SK-N-SH (cell line): ENCODE measurements at regions not wholly inside any gene's neighbourhood (a gene's known extent, or its start where the extent isn't known, plus 50 kb on each side); places are given as distances from the start of the nearest gene placed in this dataset.

Experiments used
- CTCF ChIA-PET: fragments of 300-600, 350-600 bp; formaldehyde crosslinking; extraction: SDS; loops from one replicate; lab custom pipeline; 2021; lab: Yijun Ruan, JAX
- POLR2A ChIA-PET: fragments of 350-600 bp; sonication (Branson Sonifier 250); formaldehyde crosslinking; extraction: SDS; loops from one replicate; lab custom pipeline; 2020; ENCODE audit warnings: antibody characterized with exemption, inconsistent platforms; lab: Yijun Ruan, JAX
- DNase-seq: peaks from one replicate; pipeline ENCODE4 v3.0.0; 2012
- H2AFZ ChIP-seq: fragments of 200-600 bp; sonication (generic); 2 replicates; pipeline ENCODE4 v1.8.1; 2016; ENCODE audit warnings: antibody characterized with exemption, mild to moderate bottlenecking, low read depth
- H3F3A ChIP-seq: fragments of 200-600 bp; sonication (generic); replicated peaks from 2 replicates; pipeline ENCODE3; 2016; ENCODE audit warnings: antibody characterized with exemption, mild to moderate bottlenecking; ENCODE audit not compliant: insufficient read depth
- H3K27ac ChIP-seq, 2 experiments: fragments of 200-500 bp in 1 of 2; fragments of 200-600 bp in 1 of 2; sonication (Bioruptor generic) in 1 of 2; sonication (generic), shearing (Covaris generic) in 1 of 2; 2 replicates each; pipeline versions ENCODE4 v1.5.1 to v1.6.1; 2014 to 2016; ENCODE audit warnings: low read depth in 2 of 2, inconsistent platforms in 1 of 2, low read length in 1 of 2, mild to moderate bottlenecking in 1 of 2, mixed read lengths in 1 of 2
- H3K27me3 ChIP-seq: fragments of 200-600 bp; sonication (generic), shearing (Covaris generic); 2 replicates; pipeline ENCODE4 v1.6.1; 2016; ENCODE audit warnings: mixed run types; ENCODE audit not compliant: insufficient read depth
- H3K36me3 ChIP-seq, 2 experiments: fragments of 200-500 bp in 1 of 2; fragments of 200-600 bp in 1 of 2; sonication (Bioruptor generic) in 1 of 2; sonication (generic) in 1 of 2; replicated peaks in 1 of 2; 2 replicates each; pipeline versions ENCODE3 to v1.5.1; 2014 to 2016; ENCODE audit warnings: low read length in 1 of 2, mild to moderate bottlenecking in 1 of 2; ENCODE audit not compliant: insufficient read depth in 2 of 2, control insufficient read depth in 1 of 2
- H3K4me1 ChIP-seq, 2 experiments: fragments of 200-500 bp in 1 of 2; fragments of 200-600 bp in 1 of 2; sonication (Bioruptor generic) in 1 of 2; sonication (generic), shearing (Covaris generic) in 1 of 2; 2 replicates each; pipeline versions ENCODE4 v1.5.1 to v1.6.1; 2014 to 2016; ENCODE audit warnings: low read depth in 1 of 2, low read length in 1 of 2, mixed run types in 1 of 2; ENCODE audit not compliant: insufficient read depth in 2 of 2, control insufficient read depth in 1 of 2
- H3K4me2 ChIP-seq: fragments of 200-600 bp; sonication (generic), shearing (Covaris generic); 2 replicates; pipeline ENCODE4 v1.6.1; 2017; ENCODE audit warnings: mixed run types
- H3K4me3 ChIP-seq, 2 experiments: fragments of 200-500 bp in 1 of 2; fragments of 200-600 bp in 1 of 2; sonication (Bioruptor generic) in 1 of 2; sonication (generic), shearing (Covaris generic) in 1 of 2; 2 replicates each; pipeline versions ENCODE4 v1.5.1 to v1.8.1; 2014 to 2016; ENCODE audit warnings: low read depth in 2 of 2, inconsistent platforms in 1 of 2, low read length in 1 of 2, mild to moderate bottlenecking in 1 of 2, mixed read lengths in 1 of 2, moderate library complexity in 1 of 2
- H3K79me2 ChIP-seq: fragments of 200-600 bp; sonication (generic); 2 replicates; pipeline ENCODE4 v1.8.1; 2017; ENCODE audit warnings: mild to moderate bottlenecking; ENCODE audit not compliant: insufficient read depth
- H3K9ac ChIP-seq: fragments of 200-600 bp; sonication (generic); 2 replicates; pipeline ENCODE4 v1.6.1; 2017; ENCODE audit warnings: mixed run types
- H3K9me2 ChIP-seq: fragments of 200-600 bp; sonication (generic); 2 replicates; pipeline ENCODE4 v1.6.1; 2017; ENCODE audit warnings: mixed run types
- H3K9me3 ChIP-seq: fragments of 200-600 bp; sonication (generic); 2 replicates; pipeline ENCODE4 v1.6.1; 2017; ENCODE audit warnings: mixed run types, mild to moderate bottlenecking, moderate library complexity
- H4K20me1 ChIP-seq: fragments of 200-600 bp; sonication (generic); 2 replicates; pipeline ENCODE4 v1.6.1; 2017; ENCODE audit warnings: mild to moderate bottlenecking, mixed run types; ENCODE audit not compliant: insufficient read depth
- CHD2 ChIP-seq: fragments of 150-350 bp; IDR thresholded peaks from 2 replicates; pipeline ENCODE4 v1.6.1; 2018; ENCODE audit warnings: low read length; ENCODE audit not compliant: partially characterized antibody
- ELF1 ChIP-seq: IDR thresholded peaks from 2 replicates; pipeline ENCODE4 v1.4.0; 2012
- EP300 ChIP-seq, 2 experiments: IDR thresholded peaks; 2 replicates each; pipeline versions ENCODE4 v1.4.0 to v1.6.1; 2012; ENCODE audit warnings: borderline replicate concordance in 1 of 2, low read depth in 1 of 2, low read length in 1 of 2
- FOXJ3 ChIP-seq: sonication (generic); formaldehyde crosslinking; IDR thresholded peaks from 2 replicates; pipeline ENCODE4 v1.5.1; 2020; ENCODE audit warnings: mild to moderate bottlenecking, missing genetic modification reagents
- GABPA ChIP-seq: IDR thresholded peaks from 2 replicates; pipeline ENCODE4 v1.4.0; 2012; ENCODE audit warnings: low read depth, mild to moderate bottlenecking
- GATA2 ChIP-seq: sonication (generic); formaldehyde crosslinking; IDR thresholded peaks from 2 replicates; pipeline ENCODE4 v1.5.0; 2020; ENCODE audit warnings: mild to moderate bottlenecking, missing genetic modification reagents
- MAX ChIP-seq: IDR thresholded peaks from 2 replicates; pipeline ENCODE4 v1.4.0; 2012; ENCODE audit warnings: low read depth
- NRF1 ChIP-seq: IDR thresholded peaks from 2 replicates; pipeline ENCODE4 v1.6.1; 2012; ENCODE audit warnings: low read depth, mild to moderate bottlenecking, low read length
- PBX3 ChIP-seq: IDR thresholded peaks from 2 replicates; pipeline ENCODE4; 2012
- RAD21 ChIP-seq: IDR thresholded peaks from 2 replicates; pipeline ENCODE4 v1.6.1; 2012; ENCODE audit warnings: mild to moderate bottlenecking, low read length
- RFX5 ChIP-seq: IDR thresholded peaks from 2 replicates; pipeline ENCODE4 v1.6.1; 2012; ENCODE audit warnings: mild to moderate bottlenecking, improper control_type of control experiment, low read length
- RXRA ChIP-seq: IDR thresholded peaks from 2 replicates; pipeline ENCODE4 v1.4.0; 2012; ENCODE audit warnings: low read depth, mild to moderate bottlenecking, borderline replicate concordance
- SMC3 ChIP-seq: IDR thresholded peaks from 2 replicates; pipeline ENCODE4 v1.6.1; 2012; ENCODE audit warnings: low read depth, low read length, improper control_type of control experiment
- TCF12 ChIP-seq: IDR thresholded peaks from 2 replicates; pipeline ENCODE4 v1.4.0; 2012
- TEAD4 ChIP-seq: IDR thresholded peaks from 2 replicates; pipeline ENCODE4 v1.4.0; 2012; ENCODE audit warnings: mild to moderate bottlenecking, borderline replicate concordance; ENCODE audit not compliant: insufficient read depth
- YY1 ChIP-seq: IDR thresholded peaks from 2 replicates; pipeline ENCODE4 v1.4.0; 2012; ENCODE audit warnings: low read depth, mild to moderate bottlenecking
- ZBTB33 ChIP-seq: IDR thresholded peaks from 2 replicates; pipeline ENCODE4 v1.4.0; 2012; ENCODE audit warnings: low read depth, borderline replicate concordance
- WGBS: methylation state at CpG from one replicate; pipeline ENCODE4 v1.1.6; 2017; ENCODE audit warnings: low lambda C conversion rate; 5-methylcytosine and 5-hydroxymethylcytosine counted together
- TF ChIP-seq, protein P1 (sequence below): fragments of 150-350 bp; IDR thresholded peaks from 2 replicates; pipeline ENCODE4 v1.6.1; 2016; ENCODE audit warnings: mild to moderate bottlenecking, low read depth, low read length
- TF ChIP-seq, protein P2 (sequence below): fragments of 200-600 bp; sonication (generic); IDR thresholded peaks from 2 replicates; pipeline ENCODE4 v1.6.1; 2017; ENCODE audit warnings: antibody characterized with exemption, mild to moderate bottlenecking, moderate library complexity

DNA sequence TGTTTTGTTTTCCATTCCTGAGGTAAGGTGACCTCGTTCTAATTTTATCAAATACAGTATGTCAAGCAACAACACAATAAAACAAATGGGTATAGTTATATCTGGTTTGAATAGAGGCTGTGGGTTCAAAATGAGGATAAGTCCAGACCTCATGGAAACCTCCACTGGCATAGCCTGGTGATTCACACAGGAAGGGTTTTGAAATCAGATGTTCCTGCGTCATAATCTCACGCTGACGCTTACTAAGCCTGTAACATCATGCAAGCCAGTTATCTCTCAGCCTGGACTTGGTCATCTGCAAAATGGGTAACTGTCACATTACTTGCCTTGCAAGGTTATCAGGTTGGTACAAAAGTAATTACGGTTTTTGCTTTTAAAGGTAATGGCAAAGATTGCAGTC lies 1056.3 kb upstream of the EEF2KMT start:
- H3K9me3 ChIP-seq: no peaks in the 10 kb centered on the region
- CTCF ChIA-PET: no interaction called here
- no peak for TF ChIP-seq EP300 (IDR thresholded peaks at IDR 0.05; ENCODE audit: borderline replicate concordance in 1 of 2, low read depth in 1 of 2, low read length in 1 of 2)
- TF ChIP-seq, protein P1, sequence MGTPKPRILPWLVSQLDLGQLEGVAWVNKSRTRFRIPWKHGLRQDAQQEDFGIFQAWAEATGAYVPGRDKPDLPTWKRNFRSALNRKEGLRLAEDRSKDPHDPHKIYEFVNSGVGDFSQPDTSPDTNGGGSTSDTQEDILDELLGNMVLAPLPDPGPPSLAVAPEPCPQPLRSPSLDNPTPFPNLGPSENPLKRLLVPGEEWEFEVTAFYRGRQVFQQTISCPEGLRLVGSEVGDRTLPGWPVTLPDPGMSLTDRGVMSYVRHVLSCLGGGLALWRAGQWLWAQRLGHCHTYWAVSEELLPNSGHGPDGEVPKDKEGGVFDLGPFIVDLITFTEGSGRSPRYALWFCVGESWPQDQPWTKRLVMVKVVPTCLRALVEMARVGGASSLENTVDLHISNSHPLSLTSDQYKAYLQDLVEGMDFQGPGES: no peak
- TF ChIP-seq TCF12: no peak
- no peak for TF ChIP-seq GABPA
- no peak for TF ChIP-seq MAX
- no peak for TF ChIP-seq ELF1
- TF ChIP-seq GATA2 (CRISPR knock-in tag): no peak
- TF ChIP-seq FOXJ3 (CRISPR knock-in tag): no peak
- no peak for TF ChIP-seq PBX3
- no peak for TF ChIP-seq YY1
- TF ChIP-seq, protein P2, sequence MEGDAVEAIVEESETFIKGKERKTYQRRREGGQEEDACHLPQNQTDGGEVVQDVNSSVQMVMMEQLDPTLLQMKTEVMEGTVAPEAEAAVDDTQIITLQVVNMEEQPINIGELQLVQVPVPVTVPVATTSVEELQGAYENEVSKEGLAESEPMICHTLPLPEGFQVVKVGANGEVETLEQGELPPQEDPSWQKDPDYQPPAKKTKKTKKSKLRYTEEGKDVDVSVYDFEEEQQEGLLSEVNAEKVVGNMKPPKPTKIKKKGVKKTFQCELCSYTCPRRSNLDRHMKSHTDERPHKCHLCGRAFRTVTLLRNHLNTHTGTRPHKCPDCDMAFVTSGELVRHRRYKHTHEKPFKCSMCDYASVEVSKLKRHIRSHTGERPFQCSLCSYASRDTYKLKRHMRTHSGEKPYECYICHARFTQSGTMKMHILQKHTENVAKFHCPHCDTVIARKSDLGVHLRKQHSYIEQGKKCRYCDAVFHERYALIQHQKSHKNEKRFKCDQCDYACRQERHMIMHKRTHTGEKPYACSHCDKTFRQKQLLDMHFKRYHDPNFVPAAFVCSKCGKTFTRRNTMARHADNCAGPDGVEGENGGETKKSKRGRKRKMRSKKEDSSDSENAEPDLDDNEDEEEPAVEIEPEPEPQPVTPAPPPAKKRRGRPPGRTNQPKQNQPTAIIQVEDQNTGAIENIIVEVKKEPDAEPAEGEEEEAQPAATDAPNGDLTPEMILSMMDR: no peak
- TF ChIP-seq NRF1: no peak
- no peak for TF ChIP-seq RAD21
- no peak for TF ChIP-seq RXRA
- TF ChIP-seq TEAD4: no peak
- no peak for TF ChIP-seq CHD2
- no peak for TF ChIP-seq RFX5
- no peak for TF ChIP-seq ZBTB33
- no peak for TF ChIP-seq SMC3
- TF ChIP-seq, all 33 proteins: peak for 0
- no peak overlapping the region for H3K4me2 ChIP-seq
- 34% methylated on average over 5 of the region's 5 CpGs for WGBS
- H4K20me1 ChIP-seq: no peaks in the 10 kb centered on the region
- DNase-seq: no peak
- H3K27ac ChIP-seq: no peak overlapping the region
- H3K36me3 ChIP-seq: no peaks in the 10 kb centered on the region
- no peak overlapping the region for H2AFZ ChIP-seq
- no peak overlapping the region for H3K9ac ChIP-seq
- no peaks in the 10 kb centered on the region for H3K9me2 ChIP-seq
- POLR2A ChIA-PET: no interaction called here
- no peaks in the 10 kb centered on the region for H3F3A ChIP-seq
- H3K4me1 ChIP-seq: no peaks in the 10 kb centered on the region; a peak in 2 of 4 replicates
- H3K79me2 ChIP-seq: no peaks in the 10 kb centered on the region
- H3K27me3 ChIP-seq: no peaks in the 10 kb centered on the region
- no peak overlapping the region for H3K4me3 ChIP-seq
